Right lobe of liver (tissue), 6 donors: ENCODE measurements at regions not wholly inside any gene's neighbourhood (a gene's known extent, or its start where the extent isn't known, plus 50 kb on each side); places are given as distances from the start of the nearest gene placed in this dataset.

ENCODE experiments used
- ATAC-seq, 4 donors: fragments of 200-7000 bp; cut with Tn5 transposase; one replicate each; pipeline ENCODE4 v1.9.1; 2020; ENCODE audit warnings: mild to moderate bottlenecking in 4 of 4, moderate library complexity in 4 of 4
- DNase-seq, 3 donors: peaks; one replicate each; pipeline ENCODE4 v3.0.0-alpha.2; 2020
- H3K27ac ChIP-seq, 3 donors: fragments of 200-600 bp; one replicate each; pipeline ENCODE4 v1.8.0; 2022
- H3K27me3 ChIP-seq, 2 donors: fragments of 200-600 bp; one replicate each; pipeline ENCODE4 v1.8.0; 2022
- H3K36me3 ChIP-seq, 4 donors: fragments of 200-600 bp; sonication (generic) in 1 of 4; one replicate each; pipeline versions ENCODE4 v1.5.1 to v1.8.0; 2017 to 2022; ENCODE audit warnings: control low read depth in 1 of 4
- H3K4me1 ChIP-seq, 4 donors: fragments of 200-600 bp; sonication (generic) in 1 of 4; one replicate each; pipeline versions ENCODE4 v1.5.1 to v1.8.0; 2017 to 2022; ENCODE audit warnings: control low read depth in 1 of 4
- H3K4me3 ChIP-seq, 3 donors: fragments of 200-600 bp; one replicate each; pipeline ENCODE4 v1.8.0; 2022
- H3K9me3 ChIP-seq, 4 donors: fragments of 200-600 bp; sonication (generic) in 1 of 4; one replicate each; pipeline versions ENCODE4 v1.5.1 to v1.8.0; 2017 to 2022; ENCODE audit warnings: control low read depth in 1 of 4
- POLR2A ChIP-seq: fragments of 450-650 bp; IDR thresholded peaks from one replicate; pipeline ENCODE4 v1.6.1; 2017; ENCODE audit warnings: antibody characterized with exemption, mild to moderate bottlenecking
- WGBS: methylation state at CpG from one replicate; pipeline ENCODE4 v1.1.6; 2018; ENCODE audit warnings: low coverage, low lambda C conversion rate; ENCODE audit not compliant: insufficient coverage; ENCODE audit errors: missing lambda C conversion rate; 5-methylcytosine and 5-hydroxymethylcytosine counted together
- intact Hi-C, 2 donors: fragments of 100-400 bp; cut with DNase I; formaldehyde crosslinking; loops; one replicate each; pipeline versions ENCODE4 v1.11.2 to v1.14.1; 2022
- TF ChIP-seq, protein P1 (sequence below), 4 donors: fragments of 200-600 bp in 3 of 4; fragments of 450-650 bp in 1 of 4; IDR thresholded peaks; one replicate each; pipeline versions ENCODE4 v1.5.1 to v1.8.0; 2016 to 2022; ENCODE audit warnings: antibody characterized with exemption in 4 of 4, mild to moderate bottlenecking in 2 of 4
- donor health status: DM: no; HTN: yes; CAD: no.
- donor health status: DM: no; HTN: no; CAD: no.
- donor health status: DM: no; HTN: no; CAD: no.
- donor health status: DM: no; HTN: yes; CAD: no.
- donor health status: DM: no; HTN: yes; CAD: no.

DNA sequence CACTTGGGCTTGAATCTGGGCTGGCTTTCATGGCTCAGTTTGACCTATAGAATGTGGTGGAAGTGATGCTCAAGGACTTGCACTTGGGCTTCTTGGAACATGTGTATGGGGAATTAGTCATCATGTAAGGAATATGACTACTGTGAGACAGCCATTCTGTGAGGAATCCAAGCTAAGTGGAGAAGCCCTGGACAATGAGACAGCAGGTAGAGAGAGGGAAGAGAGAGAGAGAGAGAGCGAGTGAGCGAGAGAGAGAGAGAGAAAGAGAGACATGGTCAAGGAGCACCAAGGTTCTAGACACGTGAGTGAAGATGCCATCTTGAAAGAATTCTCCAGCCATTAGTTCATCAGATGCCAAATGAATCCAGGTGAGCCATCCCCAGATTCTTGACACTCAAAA lies 261.6 kb upstream of the SORL1-AS1 start:
- DNase-seq (no peak), ATAC-seq (no peak)
- Histone ChIP-seq H3K4me1 (no peaks in the 10 kb centered on the region), H3K27me3 (no peaks in the 10 kb centered on the region), H3K36me3 (no peaks in the 10 kb centered on the region), H3K9me3 (no peaks in the 10 kb centered on the region), H3K27ac (no peak overlapping the region), H3K4me3 (no peak overlapping the region)
- TF ChIP-seq, protein P1, sequence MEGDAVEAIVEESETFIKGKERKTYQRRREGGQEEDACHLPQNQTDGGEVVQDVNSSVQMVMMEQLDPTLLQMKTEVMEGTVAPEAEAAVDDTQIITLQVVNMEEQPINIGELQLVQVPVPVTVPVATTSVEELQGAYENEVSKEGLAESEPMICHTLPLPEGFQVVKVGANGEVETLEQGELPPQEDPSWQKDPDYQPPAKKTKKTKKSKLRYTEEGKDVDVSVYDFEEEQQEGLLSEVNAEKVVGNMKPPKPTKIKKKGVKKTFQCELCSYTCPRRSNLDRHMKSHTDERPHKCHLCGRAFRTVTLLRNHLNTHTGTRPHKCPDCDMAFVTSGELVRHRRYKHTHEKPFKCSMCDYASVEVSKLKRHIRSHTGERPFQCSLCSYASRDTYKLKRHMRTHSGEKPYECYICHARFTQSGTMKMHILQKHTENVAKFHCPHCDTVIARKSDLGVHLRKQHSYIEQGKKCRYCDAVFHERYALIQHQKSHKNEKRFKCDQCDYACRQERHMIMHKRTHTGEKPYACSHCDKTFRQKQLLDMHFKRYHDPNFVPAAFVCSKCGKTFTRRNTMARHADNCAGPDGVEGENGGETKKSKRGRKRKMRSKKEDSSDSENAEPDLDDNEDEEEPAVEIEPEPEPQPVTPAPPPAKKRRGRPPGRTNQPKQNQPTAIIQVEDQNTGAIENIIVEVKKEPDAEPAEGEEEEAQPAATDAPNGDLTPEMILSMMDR (IDR thresholded peaks at IDR 0.05) = no peak
- intact Hi-C loops = no loop called here
- no CpG with 5 or more reads among the region's 3 CpGs for WGBS

DNA sequence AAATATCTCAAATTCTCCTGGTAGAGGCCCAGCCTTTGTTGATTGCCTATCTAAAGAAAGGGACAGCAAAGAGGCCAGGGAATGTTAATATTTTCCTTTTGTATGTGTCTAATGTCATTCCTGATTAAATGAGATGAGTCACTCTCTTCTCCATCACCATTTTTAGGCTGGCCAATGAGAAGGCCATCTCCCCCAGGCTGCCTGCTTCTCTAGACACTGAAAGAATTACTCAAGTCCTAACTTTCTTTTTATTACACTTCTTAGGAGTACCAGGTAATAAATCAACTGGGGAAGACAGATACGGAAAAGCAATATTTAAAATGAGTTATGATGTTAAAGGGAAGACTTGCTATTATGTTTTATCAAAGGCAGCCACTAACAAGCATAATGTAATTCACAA lies 259.2 kb upstream of the SORL1-AS1 start:
- H3K27me3 ChIP-seq = no peaks in the 10 kb centered on the region
- no peak overlapping the region for H3K4me3 ChIP-seq
- no peaks in the 10 kb centered on the region for H3K9me3 ChIP-seq
- TF ChIP-seq, protein P1 (IDR thresholded peaks at IDR 0.05) = no peak
- TF ChIP-seq POLR2A = no peak
- ATAC-seq = no peak
- DNase-seq = no peak
- intact Hi-C loops = no loop called here
- H3K4me1 ChIP-seq = no peaks in the 10 kb centered on the region
- no peaks in the 10 kb centered on the region for H3K36me3 ChIP-seq
- no peak overlapping the region for H3K27ac ChIP-seq
- WGBS = 55% methylated on average over 1 of the region's 1 CpG

DNA sequence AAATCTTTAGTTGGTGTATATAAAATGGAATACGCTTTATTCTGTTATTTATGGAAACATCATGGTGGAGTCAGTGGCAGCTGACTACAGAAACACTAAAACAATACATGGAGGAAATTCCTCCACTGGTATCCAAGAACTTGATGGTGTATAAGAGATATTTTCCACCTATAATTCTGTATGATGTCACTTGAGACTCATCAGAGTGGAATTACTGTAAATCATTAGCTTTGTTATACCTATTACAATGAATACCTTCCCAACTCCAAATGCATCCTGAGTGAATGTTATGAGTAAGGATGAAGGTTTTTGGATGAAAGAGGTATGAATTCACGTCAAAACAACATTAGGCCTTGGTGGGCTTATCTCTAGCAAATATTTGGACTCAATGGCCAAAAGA lies 258.5 kb upstream of the SORL1-AS1 start:
- H3K4me1 ChIP-seq = no peaks in the 10 kb centered on the region
- H3K27me3 ChIP-seq = no peaks in the 10 kb centered on the region
- TF ChIP-seq, protein P1 (IDR thresholded peaks at IDR 0.05) = no peak
- DNase-seq (no peak), ATAC-seq (no peak)
- no peak overlapping the region for H3K27ac ChIP-seq
- no peaks in the 10 kb centered on the region for H3K36me3 ChIP-seq
- no peaks in the 10 kb centered on the region for H3K9me3 ChIP-seq
- 56% methylated on average over 2 of the region's 2 CpGs for WGBS
- no peak overlapping the region for H3K4me3 ChIP-seq
- intact Hi-C loops = no loop called here

DNA sequence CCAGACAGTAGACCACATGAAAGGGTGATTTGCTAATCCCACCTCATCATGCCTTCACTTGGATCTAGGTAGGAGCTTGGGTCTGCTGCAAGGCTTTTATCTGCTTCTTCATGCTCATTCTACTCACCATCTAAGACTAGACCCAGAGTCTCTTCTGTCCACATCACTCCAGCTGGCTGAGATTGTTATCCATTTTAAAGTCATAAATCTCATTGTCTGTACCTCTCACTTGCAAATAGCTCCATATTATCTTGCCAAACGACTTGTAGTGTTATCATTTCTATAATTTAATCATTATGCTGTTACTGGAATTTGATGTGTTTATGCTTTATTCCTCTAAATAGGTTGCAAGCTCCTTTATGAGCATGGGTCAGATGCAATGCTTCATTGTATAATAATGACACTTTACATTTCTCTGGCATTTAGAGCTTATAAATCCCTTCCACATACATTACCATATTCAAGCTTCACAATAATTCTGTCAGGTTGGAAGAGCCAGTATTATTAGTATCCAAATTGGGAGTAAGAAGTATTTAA lies 254.2 kb upstream of the SORL1-AS1 start:
- no peak overlapping the region for H3K27ac ChIP-seq
- 12% methylated on average over 1 of the region's 1 CpG for WGBS
- ATAC-seq = no peak
- H3K36me3 ChIP-seq = no peaks in the 10 kb centered on the region
- TF ChIP-seq, protein P1 (IDR thresholded peaks at IDR 0.05) = no peak
- no peak for DNase-seq
- intact Hi-C loops = no loop called here
- H3K27me3 ChIP-seq = no peaks in the 10 kb centered on the region
- no peak overlapping the region for H3K4me3 ChIP-seq
- H3K9me3 ChIP-seq = no peaks in the 10 kb centered on the region
- no peaks in the 10 kb centered on the region for H3K4me1 ChIP-seq

DNA sequence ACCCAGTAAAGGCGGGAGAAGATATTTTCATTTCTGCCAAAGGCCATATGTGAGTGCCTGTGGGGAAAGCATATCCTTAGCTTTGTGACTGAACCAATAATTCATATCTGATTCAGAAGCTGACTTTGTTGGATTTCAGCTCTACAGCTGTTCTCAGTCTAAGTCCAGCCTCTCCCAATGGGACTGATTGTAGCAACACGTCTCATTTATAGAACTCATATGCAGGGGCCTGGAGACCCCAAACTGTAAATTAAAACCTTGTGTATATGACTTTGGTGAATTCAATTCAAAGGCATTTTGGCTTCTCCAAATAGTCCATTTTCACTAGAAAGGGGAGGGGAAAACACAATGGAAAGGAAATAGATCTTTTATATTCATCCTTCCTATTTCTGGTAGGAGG lies 250.4 kb upstream of the SORL1-AS1 start:
- ATAC-seq (no peak), DNase-seq (no peak)
- H3K27ac ChIP-seq = no peak overlapping the region
- no peak for TF ChIP-seq POLR2A
- TF ChIP-seq, protein P1 (IDR thresholded peaks at IDR 0.05) = no peak
- H3K36me3 ChIP-seq = no peaks in the 10 kb centered on the region
- intact Hi-C loops = no loop called here
- no peaks in the 10 kb centered on the region for H3K27me3 ChIP-seq
- H3K4me1 ChIP-seq = no peaks in the 10 kb centered on the region
- no peaks in the 10 kb centered on the region for H3K9me3 ChIP-seq
- WGBS = 44% methylated on average over 2 of the region's 2 CpGs
- H3K4me3 ChIP-seq = no peak overlapping the region
